HG03565 (cell line): ENCODE measurements at regions not wholly inside any gene's neighbourhood (a gene's known extent, or its start where the extent isn't known, plus 50 kb on each side); places are given as distances from the start of the nearest gene placed in this dataset.

Source experiments
- ATAC-seq: cut with Tn5 transposase; IDR thresholded peaks from one replicate; pipeline ENCODE4 v1.9.1; 2021; ENCODE audit warnings: mild to moderate bottlenecking, moderate library complexity; ENCODE audit not compliant: unreplicated experiment

DNA sequence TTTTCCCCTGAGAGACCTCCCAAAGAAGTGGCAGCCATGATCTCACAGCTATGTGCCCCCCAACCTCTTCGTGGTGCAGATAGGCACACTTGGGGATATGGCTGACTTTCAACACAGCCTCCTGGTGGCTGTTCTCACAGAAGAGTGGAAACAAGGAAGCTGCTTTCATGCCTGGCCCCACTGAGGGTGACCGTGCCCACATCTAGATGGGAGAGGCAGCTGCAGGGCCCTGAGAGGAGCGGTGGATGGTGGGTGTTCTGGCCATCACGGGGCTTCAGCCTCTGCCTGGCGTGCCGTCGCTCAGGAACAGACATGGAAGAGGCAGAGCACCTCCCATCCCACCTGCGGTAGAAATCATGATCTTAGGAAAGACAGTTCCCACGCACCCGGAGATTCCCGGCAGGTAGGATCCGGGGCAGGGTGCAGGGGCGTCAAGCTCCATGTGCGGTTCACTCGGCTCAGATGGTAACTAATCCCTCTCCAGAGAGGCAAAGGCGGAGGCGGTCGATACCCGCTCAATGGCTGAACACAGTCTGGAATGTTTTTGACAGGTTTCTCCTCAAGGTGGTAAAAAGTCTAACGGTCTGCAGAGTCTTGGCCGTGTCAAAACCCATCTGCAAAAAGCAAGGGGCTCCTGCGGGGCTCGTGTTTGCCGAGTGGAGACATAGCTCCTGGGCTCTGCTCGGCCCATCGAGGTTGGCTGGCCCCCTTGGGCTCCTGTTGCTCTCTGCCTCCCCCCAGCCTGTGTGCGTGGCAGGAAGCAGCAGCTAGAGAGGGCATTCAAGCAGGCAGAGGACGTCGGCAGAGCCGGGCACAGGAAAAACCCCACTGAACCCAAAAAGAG is 225.2 kb upstream of the RTL1 start:
- no peak for ATAC-seq

GRCh38 chr14:101129521-101130167 is 226.1 kb upstream of the RTL1 start:
- ATAC-seq = no peak

GRCh38 chr14:101130861-101131260 is 227.3 kb upstream of the RTL1 start:
- no peak for ATAC-seq

DNA sequence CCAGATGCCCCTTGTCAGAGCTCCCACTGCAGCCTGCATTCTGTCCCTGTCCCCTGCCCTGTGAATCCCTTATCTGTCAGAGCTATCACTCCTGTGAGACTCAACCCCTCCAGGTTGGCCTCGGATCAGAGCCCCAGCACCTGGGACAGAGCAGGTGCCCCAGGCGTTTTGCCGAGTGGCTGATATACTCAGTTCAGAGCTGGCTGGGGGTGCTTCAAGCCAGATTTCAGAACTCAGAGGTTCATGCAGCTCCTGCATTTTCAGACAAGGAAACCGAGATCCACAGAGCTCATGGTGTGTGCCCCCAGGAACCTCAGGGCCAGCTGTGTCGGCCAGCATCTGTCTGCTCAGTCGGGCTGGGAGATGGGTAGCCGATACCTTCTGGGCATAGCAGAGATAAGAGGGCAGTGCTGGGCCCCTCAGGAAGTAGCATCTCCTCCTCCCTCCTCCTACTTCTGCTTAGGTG is 228.0 kb upstream of the RTL1 start:
- no peak for ATAC-seq

DNA sequence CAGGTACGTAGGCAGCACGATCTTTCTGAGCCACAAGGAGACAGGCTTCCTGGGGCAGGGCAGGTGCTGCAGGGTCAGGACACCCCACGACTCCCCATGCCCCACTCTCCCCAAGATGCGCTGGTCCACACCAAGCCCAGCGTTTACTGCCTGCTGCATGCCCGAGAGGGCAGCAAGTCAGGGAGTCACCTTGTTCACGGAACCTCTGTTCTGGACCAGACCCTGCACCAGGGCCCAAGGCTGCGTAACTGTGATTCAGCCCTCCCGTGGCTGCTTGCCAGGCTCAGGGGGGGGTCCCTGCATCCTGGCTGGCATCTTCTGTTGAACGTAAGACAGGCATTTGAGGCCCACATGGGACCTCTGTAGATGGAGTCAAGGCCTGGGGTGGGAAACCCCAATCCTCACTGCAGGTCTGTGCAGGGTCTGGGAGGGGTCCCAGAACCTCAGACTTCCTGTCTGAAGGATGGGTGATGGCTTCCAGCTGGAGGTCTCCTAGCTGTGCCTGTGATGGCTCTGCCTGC is 228.6 kb upstream of the RTL1 start:
- ATAC-seq = no peak

DNA sequence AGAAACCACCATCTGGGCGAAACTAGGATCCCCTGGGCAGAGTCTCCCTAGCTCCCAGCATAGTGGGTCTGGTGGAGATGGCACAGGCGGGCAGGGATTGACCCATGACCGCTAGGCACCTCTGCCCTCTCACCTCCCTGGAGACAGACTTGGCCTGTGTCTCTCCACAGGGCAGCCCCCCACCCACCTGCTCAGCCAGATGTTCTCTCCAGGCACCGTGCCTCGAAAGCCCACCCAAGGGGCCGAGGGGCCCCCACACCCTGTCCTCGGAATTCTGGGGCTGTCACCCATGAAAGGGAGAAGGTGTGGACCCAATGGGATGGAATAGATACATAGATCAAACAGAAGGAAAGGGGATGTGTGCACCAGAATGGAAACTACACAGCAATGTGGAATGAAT is 229.1 kb upstream of the RTL1 start:
- no peak for ATAC-seq

DNA sequence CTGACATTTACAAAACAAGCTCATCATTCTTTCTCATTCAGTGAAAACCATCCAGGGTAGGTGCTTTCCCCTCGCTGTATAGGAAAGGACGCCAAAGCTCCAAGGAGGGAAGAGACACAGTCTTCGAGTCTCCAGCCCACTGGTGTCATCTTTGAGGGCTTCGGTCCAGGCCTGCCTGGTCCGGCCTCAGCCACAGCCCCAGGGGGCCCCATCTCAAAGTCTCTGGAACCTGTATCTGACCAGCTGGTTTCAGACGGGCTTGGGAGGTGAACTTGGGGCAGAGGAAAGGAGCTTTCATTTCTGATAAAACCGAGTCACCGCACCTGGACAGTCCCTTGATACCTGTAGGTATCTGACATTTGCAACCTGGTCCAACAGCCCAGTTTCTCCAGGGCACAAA is 229.5 kb upstream of the RTL1 start:
- no peak for ATAC-seq

DNA sequence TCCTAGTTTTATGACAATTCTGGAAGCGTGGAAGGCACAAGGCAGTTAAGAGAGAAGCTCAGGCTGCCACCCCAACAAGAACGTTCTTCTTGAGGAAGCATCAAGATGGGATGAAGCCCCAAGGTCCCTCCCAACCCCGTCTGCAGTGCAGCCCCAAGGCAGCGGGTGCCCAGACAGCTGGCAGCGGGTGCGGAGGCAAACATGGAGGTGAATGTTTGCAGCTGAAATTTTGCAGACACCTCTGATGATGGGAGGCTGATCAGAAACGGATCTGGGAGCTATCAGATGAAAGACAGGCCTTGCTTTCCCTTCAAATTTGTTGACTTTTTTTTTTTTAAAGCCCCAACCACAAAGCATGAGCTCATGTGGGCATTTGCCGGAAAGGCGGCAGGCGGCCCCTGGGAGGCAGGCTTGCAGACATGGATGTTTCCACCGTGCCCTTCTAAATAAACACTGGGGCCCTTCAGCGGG is 230.7 kb upstream of the RTL1 start:
- ATAC-seq = no peak

- no peak for ATAC-seq
Observed at GRCh38 chr14:101134851-101135433, 231.4 kb upstream of the RTL1 start.

DNA sequence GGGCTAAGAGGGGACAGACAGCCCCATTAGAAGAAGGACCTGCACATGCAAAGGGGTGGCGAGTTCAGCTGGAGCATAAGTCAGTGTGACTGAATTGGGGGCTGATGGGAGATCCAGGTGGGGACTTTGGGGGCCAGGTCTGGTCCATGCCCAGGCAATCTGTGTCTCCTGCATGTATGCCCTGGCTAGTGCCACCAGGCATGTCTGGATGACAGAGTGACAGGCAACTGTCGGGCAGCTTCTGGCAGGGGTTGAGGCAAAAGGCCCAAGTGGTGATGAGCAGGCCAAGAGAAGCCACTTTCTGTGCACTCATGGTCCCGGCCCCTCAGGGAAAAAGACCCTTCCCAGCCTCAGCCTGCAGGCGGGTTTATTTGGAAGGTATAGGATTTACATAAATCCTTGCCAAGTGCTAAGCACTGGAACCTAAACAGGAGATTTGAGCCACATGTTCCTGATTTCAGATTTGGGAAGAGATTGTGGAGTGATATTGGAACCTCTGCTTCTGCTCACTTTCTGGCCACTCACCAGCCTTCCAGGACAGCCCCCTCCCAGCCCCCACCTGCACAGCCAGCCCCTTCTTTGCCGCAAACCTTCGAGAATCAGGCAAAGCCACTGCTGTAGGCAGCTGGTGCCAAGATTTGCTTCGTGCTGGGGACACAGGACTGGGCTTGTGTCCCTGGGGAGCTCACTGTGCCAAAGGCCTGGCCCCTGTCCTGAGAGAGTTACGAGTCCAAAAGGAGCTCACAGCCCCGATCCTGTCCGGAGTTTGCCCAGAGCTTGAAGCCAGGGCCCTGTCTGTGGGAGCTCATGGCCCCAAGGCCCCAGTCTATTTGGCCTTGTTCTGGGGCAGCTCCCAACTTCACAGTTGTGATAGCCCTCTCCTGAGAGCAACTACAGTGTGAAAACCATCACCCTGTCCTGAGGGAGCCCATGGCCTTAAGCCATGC is 232.5 kb upstream of the RTL1 start:
- no peak for ATAC-seq

DNA sequence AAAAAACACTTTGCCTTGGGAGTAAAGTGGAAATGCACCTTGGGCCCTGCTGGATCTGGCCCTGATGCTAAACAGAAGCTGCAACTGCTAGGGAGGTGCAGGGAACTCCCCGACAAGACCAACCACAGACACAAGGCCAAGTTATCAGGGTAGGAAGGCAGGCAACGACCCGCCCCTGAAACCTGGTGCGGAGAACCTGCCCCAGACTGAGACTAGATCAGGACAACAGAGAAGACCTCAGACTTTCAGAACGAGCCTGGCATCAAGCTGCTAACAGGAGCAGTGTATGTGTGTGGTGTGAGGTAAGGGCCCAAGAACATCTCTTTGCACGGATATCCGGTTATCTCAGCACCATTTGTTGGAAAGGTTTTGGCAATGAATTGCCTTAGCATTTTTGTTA is 233.7 kb upstream of the RTL1 start:
- no peak for ATAC-seq

DNA sequence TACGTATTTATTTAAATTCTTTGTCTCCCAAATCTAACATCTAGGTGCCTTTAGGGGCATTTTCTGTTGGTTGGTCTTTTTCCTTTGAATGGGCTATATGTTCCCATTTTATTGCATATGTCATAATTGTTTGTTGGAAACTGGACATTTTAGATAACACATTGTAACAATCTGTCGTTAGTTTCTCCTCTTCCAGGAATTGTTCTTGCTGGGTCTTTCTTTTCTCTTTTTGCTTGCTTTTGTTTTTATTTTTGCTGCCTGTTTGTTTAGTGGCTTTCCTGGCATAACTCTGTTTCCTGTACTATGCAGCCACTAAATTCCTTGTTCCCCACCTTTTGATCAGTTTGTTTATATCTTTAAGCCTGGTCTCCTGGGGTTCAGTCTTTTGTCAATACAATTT is 244.3 kb upstream of the RTL1 start:
- ATAC-seq = no peak

- ATAC-seq = no peak
Observed at GRCh38 chr14:101150039-101150610, 246.6 kb upstream of the RTL1 start.

DNA sequence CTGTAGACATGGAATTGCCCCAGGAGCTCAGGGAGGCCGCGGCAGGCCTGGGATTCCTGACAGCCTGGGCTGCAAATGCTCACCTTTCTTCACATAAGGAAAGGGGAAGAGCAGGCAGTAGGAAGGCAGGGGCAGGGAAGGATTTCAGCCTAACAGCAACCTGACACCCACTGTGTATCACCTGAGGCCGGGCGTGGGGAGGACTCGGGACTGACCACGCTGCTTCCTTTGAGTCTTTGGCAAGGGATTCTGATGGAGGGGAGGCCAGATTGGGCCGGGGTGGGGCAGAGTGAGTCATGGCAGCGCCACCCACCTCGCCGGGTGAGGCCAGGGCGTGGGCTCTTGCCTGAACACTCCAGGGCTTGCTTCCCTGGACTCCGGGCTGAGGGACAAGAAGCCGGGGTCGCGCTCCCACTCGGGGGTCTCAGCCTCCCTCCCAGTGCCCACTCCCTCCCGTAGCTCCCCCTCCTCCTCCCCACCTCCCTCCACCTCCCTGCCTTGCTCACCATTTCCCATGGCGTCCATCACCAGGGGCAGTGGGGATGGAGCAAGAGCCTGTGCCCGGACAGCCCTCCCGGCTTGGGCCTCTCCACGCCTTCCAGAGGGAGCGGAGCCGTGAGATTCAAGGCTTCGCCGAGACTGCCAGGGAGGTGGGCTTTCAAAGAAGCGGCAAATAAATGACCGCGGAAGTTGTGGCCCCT is 247.9 kb upstream of the RTL1 start:
- ATAC-seq = no peak

- ATAC-seq = no peak
Observed at GRCh38 chr14:101151927-101152305, 248.4 kb upstream of the RTL1 start.

DNA sequence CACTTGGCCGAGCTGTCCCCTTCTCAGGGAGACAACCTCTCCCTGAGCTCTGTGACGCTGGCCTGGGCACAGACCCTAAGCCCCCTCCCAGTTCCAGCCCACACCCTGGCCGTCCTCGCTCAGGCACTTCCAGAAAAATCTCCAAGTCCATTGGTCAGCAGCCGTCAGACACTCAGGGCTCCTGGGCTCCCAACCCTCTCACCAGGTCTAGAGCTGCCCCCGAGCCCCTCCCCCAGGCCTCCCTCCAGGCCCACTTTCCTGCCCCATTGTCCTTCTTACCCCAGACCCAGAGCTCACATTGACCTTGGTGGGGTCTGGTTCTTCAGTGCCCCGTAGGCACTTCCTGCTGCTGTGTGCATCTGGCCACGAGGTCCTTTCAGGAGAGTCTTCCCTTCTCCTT is 249.3 kb upstream of the RTL1 start:
- ATAC-seq = no peak

GRCh38 chr14:101153691-101154090 is 250.2 kb upstream of the RTL1 start:
- no peak for ATAC-seq

- ATAC-seq = no peak
Observed at GRCh38 chr14:101155575-101155974, 252.1 kb upstream of the RTL1 start.

DNA sequence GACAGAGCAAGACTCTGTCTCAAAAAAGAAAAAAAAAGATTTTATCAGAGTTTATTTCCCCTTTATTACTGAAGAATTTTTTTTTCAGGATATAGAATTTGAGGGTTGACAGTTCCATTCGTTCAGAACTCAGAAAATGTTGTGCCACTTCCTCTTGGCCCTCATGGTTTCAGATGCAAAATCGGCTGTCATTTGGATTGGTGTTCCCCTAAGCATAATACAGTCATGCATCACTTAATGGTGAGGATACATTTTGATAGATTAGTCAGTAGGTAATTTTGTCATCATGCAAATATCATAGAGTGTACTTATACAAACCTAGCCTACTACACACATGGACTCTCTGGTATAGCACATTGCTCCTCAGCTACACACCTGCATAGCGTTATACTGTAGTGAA is 263.9 kb upstream of the RTL1 start:
- ATAC-seq = no peak

- no peak for ATAC-seq
Observed at GRCh38 chr14:101169267-101169666, 265.7 kb upstream of the RTL1 start.
